ENCODE measurements at regions not wholly inside any gene's neighbourhood (a gene's known extent, or its start where the extent isn't known, plus 50 kb on each side); places are given as distances from the start of the nearest gene placed in this dataset.
A peak's percentile ranks its signal among the peaks of the same experiment; 100 is the strongest.
"Not testable (repeated sequence)": the region's sequence is repeated elsewhere in the genome, so short reads cannot be mapped to it uniquely, and the experiment has no call there.

DNA sequence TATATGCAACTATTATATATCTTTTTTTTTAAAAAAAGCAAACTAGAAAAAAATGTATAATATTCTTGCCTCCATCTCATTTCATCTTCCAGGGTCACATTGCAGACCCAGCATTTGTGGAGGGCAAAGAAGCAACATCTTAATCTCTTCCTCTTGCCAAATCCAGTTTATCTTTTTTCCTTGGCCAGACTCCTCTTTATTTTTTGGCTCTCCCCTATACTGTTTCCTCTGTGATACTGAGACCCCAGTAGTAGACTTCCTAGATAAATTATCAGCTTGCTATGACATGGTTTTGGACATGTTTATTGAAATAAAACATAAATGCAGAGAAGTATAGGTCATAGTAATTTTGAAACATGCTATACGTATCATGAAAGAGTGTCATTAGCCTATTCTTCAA, 303.8 kb upstream of the DDHD1 start:
- no peak for DNase-seq

DNA sequence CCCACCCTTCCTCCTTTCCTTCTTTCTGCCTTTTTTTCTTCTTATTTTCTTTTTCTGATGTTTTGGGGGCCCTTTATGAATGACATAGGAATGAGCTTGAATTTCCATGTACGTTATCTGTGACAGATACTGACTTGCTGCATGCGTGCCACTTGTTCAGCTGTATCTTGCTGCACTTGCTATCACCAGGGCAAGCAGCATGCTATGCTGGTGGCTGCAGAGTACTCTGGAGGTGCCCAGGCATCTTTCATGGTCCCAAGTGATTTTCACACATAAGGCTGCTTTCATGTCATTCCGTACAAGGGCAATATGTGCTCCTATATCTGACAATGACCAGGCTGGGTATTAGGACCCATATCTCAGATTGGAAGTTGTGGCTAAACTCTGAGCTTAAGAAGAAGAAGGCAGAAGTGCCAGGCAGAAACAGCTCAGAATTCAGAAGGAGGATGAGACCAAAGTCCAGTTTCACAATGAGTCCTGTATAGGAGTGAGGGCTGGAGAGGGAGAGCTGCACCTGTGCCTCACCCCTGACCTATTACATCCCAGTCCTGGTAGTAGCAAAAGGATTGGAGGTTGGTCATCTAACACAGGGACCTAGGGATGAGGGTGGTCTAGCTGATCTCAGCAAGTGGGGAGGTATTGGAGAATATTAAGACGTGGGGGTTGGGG, 299.0 kb upstream of the DDHD1 start:
- no peak for DNase-seq

DNA sequence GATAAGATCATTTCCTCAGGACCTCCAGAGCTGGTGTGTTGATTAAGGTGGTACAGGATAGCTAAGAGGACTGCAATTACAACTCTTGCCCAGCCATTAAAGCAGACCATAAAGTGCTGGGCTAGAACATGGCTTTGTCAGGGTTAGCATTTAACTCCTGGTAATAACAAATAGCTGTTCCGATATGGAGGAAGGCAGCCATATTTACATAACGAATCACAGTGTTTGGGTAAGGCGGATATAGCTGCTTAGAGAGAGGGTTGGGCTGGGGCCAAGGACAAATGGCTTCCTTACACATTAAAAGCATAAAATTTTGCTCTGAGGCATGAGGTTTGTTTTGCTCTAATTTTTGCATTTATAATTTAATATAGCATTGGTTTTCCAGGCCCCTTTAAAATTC, 297.7 kb upstream of the DDHD1 start:
- no peak for DNase-seq

DNA sequence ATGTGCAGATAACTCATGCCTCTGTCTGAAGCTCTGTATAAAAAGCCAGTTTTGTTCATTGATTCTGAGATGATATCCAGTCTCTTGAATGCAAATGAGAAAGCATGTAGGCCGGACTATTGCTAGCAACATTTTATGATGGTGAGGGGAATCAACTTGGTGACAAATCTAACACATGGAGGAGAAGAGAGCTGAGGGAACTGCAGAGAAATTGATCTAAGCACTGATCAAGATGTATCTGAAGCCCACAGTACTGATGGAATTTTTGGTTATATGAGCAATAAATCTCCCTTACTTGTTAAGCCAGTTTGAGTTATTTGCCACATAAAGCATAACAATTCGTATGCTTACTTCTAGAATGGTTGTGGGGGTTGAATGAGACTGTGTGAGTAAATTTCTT, 295.6 kb upstream of the DDHD1 start:
- no peak for DNase-seq

DNA sequence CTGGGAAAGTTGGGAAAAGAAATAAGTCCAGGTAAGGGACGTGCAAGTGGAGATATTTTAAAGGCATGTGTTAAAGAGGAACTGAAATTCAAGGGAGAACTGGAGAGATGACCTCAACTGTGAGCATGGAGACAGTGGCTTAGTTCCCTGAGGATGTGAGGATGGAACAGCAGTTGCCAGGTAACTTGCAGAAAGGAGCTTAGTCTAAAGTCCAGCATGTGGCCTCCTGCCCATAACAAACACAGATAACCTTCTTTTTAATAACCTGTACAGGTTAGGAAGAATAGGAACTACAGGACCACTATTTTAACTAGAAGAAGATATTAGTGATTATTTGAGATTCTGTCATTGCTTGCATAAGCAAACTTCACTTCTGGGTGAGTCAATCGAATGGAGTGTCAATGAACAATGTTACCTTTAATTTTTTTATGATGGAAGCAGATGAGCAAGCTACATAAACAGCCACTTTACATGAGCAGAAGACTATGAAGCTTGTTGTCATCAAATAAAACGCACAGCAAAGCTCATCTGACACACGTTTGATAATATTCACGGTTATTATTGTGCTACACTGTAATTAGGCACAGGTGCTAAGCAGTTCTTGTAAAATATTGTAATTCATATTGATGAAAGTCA, 291.7 kb upstream of the DDHD1 start:
- no peak for DNase-seq

DNA sequence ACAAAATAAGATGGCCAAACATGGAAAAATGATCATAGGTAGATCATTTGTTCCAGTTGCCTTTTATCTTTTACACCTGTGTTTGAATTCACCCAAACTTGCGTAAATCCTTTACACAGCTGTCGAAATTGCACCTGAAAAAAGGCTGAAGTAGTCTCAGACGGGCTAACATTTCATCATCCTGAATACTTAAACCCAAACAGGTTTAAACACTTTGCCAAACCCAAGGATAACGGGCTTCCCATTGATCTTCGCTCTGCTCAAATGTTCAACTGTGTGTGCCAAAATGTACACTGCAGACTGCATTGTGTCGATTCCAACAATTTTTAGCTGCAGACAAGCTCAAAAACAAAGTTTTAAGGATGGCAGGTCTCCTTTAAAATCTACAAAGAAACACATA, 288.7 kb upstream of the DDHD1 start:
- no peak for DNase-seq

DNA sequence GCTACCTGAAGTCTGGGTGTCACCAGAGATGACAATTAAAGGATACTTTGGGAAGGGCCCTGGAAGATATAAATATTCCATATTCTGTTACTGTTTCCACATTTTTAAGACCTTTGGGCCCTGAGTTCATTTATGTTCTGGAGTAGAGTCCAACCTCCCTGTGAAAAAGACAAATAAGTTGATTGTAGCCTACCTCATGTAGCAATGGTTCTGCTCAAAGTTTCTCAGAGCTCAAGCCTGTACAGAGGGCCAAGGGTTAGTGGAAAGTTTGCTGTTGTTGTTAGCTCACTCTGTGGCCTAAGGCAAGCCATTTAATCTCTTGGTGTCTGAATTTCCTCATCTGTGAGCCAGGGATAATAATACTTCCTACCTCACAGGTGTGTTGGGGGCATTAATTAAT, 284.7 kb upstream of the DDHD1 start:
- DNase-seq = no peak

DNA sequence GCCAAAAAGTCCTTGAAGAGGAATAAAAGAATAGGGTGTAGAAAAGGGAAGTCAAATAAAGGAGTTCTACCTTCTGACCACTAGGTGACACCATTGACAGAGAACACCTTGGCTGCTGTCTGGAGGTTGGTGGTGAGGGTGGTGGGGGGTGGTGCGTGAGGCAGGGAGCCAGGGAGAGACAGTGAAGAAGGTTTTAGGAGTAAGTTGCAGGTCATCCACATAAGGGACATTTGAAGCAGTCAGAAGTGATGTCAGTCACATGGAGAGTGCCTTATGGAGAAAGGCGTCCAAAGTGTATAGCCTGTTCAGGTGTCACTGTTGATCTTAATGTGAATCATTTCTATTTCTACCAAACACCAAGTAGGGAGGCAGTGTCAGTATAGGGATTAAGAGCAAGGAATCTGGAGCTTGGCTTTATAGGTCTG, 279.3 kb upstream of the DDHD1 start:
- DNase-seq = no peak

DNA sequence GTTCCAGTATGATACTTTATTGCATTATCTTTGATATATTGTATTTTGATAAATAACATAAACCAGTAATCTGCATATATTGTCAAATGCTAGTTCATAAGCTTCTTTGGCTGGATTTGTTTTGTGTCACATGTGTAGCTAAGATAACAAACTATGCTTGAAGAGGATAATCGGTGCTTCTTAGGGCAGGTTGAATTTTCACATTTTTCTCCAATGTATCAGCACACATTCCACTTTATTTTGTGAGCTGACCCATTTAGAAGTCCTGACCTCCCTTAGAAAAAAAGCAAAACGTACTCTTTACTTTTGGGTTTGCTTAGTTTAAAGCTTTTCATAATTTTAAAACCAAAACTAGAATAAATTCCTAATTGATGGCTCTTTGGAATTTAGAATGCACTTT, 277.7 kb upstream of the DDHD1 start:
- DNase-seq = no peak

DNA sequence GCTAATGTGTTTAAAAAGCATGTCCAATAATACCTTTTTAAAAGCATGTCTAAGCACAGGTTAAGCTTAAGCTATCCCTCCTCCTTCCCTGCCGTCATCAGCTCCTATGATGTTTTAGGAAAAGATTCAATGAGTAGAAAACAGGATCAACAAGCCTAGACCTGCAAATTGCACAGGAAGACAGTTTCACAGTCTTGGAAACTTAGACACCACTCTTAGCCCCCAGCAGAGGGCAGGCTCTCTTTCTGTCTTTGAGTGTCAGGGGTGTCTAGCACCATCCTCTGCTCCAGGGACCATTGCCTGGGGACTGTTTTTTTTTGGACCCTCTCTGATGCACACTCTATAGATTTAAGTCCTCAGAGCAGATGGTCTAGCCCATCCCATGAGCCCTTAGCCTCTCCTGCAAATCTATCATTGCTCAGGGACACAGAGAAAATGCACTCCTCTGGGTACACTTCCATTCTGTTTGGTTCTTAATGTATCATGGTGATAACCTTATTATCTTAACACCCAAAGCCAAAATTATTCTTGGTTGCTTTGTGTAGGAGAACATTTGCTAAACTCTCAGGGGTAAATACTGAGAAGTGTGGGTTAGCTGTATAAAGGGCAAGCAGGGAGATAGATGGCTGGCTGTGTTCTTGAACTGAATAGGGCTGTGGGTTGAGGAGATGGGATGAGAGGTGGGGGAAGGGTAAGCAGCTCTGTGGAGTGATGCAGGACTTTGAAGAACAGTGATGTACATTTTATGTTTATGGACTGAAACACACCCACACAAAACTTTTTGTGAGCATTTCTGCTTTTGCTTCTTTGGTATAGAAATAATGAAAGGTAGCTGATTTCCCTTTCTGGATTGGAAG, 259.9 kb upstream of the DDHD1 start:
- no peak for DNase-seq

DNA sequence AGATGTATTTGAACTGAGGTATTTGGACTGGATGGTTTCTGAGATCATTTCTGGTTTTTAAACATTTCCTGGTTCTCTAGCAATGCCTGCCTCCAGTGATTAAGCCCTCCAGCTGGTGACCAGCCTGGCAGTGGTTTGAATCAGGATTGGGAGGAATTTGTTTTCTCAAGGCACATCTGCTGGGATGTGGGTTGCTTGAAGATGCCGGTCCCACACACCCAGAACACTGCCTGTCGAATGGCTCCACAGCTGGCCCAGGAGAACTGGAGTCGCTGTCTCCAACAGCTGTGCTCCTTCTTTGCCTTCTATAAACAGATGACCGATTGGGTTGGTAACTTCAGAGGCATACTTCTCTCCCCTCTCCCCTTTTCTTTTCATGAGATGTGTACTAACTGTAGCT, 258.0 kb upstream of the DDHD1 start:
- DNase-seq = no peak

DNA sequence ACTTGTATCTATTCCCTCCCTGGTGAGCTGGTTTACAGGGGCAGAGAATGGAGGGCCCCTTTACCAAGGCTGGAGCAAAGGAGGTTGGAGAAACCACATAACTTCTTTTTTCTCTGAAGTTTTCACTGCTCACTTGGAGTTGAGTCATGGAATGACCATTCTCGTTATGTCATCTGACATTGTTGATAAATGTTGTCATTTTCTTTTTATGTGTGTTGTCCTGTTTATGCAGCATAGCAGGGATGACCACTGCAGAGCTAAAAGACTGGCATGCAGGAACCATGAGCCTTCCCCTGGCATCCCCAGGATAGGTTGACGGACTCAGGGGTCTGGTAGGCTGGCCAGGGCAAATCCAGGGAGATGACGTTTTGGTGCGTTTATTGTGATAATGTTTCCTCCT, 256.8 kb upstream of the DDHD1 start:
- DNase-seq = peak; percentile 27

DNA sequence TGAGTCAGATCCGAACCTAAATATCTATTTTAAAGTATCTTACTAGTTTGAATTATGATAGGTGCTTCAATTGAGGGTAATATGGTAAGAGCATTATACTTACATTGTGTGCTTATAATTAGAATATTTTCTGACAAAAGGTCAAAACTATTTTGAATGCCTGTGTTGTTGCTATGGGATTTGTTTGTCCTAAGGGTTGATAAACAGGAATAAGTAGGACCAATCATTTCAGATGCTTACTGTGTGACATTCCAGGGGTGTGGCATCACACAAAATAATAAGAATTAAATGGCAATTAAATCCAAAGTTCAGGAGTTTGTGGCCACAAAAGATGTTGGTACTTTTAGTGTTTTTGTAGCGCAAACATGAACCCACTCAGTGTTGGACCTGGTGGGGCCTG, 256.2 kb upstream of the DDHD1 start:
- no peak for DNase-seq

DNA sequence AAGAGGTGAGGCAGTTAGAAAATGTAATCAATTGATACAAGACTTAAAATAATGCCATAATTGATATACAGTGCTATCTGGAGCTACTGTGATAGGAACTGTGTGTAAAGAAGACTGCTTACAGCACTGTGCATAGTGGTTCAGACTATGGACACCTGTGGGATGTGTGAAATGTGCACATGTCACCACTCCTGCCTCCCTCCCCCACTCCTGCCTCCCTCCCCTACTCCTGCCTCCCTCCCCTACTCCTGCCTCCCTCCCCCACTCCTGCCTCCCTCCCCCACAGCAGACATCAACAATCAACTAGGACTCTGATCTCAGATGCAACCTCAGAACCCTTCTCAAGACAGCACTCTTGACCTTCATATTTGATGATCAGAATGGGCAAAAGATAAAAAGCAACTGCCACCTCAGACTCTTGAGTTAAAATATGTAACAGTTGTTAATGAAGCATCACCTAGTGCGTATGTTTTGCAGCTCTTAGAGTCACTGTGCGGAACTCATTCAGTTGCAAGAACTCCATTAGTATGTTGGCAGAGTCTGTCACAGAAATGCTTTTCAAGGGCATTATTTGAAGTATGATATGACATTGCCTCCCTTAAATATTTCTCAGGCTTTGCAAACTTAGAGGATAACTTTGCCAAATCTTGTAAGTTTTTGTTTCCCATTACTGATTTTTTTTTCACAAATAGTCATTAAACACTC, 255.2 kb upstream of the DDHD1 start:
- no peak for DNase-seq

DNA sequence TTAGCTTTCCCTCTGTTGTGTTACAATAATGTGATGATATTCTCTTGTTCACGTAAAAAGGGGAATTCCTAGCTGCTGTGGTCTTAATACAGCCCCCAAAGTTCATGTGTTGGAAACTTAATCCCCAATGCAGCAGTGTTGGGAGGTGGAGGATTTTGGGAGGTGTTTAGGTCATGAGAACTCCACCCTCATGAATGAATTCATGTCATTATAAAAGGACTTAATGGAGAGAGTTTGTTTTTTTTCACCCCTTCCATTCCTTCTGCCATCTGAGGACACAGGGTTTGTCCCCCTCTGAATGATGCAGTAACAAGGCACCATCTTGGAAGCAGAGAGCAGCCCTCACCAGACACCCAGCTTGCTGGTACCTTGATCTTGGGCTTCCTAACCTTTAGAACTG, 253.4 kb upstream of the DDHD1 start:
- no peak for DNase-seq

DNA sequence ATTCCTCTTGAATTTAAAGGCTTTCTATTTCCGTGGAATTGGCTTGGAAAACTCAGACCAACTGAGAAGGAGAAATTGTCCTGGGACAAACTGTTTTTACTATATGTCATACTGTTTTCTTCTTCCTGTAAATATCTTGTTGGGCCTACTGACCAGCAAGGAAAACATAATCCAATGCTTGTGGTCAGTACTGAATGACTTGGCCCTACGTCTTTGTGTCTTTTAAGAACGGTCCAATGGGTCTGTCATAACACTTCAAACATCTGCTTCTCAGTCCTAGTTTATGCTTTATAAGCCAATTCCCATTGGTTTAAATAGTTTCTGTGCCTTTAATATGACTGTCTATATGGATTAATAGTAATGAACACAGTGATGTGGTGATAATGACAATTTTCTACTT, 248.5 kb upstream of the DDHD1 start:
- no peak for DNase-seq

DNA sequence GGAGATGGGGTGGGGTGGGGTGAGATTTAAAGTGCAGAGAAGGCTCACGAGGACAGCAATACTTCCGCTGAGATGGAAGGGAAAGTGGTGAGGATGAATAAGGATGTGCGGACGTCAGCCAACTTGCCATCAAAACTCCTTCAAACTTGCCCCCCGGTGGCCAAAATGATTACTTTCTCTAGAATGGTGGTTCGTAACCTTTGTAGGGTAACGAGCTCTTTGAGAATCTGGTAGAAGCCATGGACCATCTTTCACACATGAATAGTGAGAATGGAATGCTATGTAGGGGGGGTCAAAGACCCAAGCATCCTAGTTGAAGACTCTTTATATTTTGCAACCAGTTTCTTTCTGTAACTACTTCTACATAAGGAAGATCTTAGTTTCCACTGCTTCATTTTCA, 245.9 kb upstream of the DDHD1 start:
- peak; percentile 24 for DNase-seq

DNA sequence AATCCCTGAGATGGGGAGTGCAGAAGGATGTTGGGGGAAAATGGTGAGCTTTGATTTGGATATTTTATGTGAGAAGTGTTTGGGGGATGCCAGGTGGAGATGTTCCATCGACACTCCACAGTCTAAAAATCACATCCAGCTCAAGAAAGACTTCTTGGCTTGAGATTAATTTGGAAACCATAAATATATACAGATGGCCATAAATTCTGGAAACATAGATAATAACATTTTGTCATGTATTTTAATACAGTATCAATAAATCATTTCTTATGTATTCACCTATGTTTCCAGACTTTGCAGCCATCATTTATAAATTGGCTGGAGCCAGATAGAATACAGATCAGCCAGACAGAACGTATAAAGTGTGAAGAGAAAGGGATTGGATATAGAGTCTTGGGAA, 245.5 kb upstream of the DDHD1 start:
- no peak for DNase-seq

DNA sequence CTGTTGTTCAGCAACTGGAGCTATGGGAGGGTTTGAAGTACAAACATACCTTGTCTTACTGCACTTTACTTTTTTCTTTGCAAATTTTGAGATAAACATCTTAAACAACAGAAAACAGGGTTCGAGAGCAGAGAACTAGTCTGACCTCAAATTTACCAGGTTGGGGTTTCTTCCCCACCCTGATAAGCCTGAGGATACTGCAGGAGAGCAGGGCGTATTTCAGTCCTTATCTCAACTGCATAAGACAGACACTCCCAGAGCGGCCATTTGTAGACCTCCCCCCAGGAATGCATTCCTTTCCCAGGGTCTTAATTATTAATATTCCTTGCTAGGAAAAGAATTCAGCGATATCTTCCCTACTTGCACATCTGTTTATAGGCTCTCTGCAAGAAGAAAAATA, 242.1 kb upstream of the DDHD1 start:
- DNase-seq = not testable (repeated sequence)

DNA sequence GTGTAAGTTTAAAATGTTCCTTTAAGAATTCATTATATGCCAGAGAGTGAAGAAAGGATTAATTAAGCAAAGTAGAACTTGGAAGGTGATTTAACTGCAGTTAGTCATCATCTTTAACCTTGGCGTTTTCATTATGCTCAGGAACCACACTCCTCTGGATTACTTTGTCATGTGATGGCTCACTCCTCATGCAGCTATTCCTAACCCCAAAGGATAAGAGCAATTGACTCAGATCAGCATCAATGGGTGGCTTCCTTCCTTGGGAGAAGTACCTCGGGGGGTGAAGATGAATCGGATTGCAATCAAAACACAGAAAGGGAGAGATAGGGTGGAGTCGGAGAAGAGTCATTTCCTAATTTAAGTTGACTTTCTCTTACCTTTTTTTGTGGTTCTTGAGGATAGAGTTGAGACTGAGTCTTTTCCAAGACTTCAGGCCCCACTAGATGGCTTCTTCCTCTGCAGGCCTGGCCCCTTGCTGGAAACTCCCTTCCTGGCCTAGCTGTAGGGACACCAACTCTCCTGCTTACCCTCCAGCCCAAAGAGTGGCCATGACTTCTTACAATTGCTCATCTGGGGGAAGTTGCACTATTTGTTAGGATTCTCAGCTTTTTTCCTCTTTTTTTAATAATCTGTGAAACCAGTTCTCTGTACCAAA, 238.6 kb upstream of the DDHD1 start:
- DNase-seq = peak; percentile 34

DNA sequence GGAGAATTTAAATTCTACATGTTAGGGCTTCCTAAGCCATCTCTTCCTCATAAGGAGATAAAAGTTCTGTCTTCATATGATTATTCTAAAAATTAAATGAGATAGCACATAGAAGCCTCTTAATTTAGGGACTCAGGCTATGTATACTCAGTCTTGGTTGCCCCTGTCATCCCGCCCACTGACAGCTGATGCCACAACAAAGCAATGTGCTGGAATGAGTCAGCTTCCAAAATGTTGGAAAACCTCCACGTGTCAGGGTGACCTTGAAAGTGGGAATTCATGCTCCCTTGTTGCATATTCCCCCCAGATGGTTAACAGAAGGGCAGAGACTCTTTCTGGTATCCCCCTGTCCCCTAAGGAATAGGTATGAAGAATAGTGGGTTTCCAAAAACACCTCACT, 238.0 kb upstream of the DDHD1 start:
- peak; percentile 31 for DNase-seq

DNA sequence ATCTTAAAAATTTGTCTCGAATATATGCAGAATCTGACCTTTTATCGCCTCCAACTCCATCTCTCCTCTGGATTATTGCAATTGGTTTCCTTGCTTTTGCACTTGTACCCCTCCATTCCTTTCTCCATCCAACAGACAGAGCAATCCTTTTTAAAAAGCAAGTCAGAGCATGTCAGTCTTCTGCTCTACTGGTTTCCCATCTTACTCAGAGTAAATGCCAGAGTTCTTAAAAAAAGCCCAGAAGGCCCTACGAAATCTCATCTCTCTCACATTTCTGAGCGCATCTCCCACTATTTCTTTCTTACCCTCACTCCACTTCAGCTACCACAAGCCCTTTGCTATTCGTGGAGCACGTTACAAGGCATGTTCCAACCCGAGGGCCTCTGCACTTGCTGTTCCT, 236.9 kb upstream of the DDHD1 start:
- DNase-seq = no peak

DNA sequence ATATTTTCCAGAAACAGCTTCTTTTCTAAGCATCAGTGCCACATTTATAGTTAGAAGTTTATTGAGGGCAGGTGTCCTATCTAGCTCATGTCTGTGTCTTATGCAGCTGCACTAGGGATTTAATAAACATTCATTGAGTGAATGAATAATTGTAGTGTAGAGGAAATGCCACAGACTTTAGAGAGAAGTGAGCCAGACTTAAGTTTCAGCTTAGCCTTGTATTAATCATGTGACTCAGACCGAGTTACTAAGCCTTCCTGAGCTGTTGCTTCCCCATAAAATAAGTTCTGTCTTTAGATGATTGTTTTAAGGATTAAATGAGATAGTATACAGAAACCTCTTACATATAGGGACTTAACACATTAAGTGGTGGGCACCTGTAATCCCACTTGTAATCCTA, 236.1 kb upstream of the DDHD1 start:
- DNase-seq = no peak

Measured in T1000 (cell line).